ENCODE measurements at regions not wholly inside any gene's neighbourhood (a gene's known extent, or its start where the extent isn't known, plus 50 kb on each side); places are given as distances from the start of the nearest gene placed in this dataset.

- Histone ChIP-seq H3K79me2 (replicated peaks; ENCODE audit: insufficient read depth) (no peaks in the 10 kb centered on the region), H3K4me2 (no peak overlapping the region), H3K9me2 (ENCODE audit: insufficient read depth) (no peaks in the 10 kb centered on the region), H3F3A (replicated peaks; ENCODE audit: low read depth) (no peaks in the 10 kb centered on the region), H3K27me3 (ENCODE audit: insufficient read depth) (no peaks in the 10 kb centered on the region), H3K36me3 (ENCODE audit: insufficient read depth) (no peaks in the 10 kb centered on the region), H3K4me3 (no peak overlapping the region), H4K20me1 (replicated peaks; ENCODE audit: insufficient read depth) (no peaks in the 10 kb centered on the region), H3K27ac (ENCODE audit: low read depth) (no peak overlapping the region), H3K4me1 (ENCODE audit: insufficient read depth) (0 out of 2 replicates have a peak, but pooled peaks cover 2% of the 10 kb centered on the region), H2AFZ (no peak overlapping the region)
- H3K27ac Mint-ChIP-seq: no peak overlapping the region
- H3K4me1 Mint-ChIP-seq: peaks cover 2% of the 10 kb centered on the region; the same call in 2 of the 3 replicates
- H3K4me3 Mint-ChIP-seq: no peak overlapping the region
- TF ChIP-seq NANOG (IDR thresholded peaks at IDR 0.05; ENCODE audit: borderline replicate concordance): no peak
- no peak for TF ChIP-seq REST (IDR thresholded peaks at IDR 0.05; ENCODE audit: unreplicated experiment)
- no peaks in the 10 kb centered on the region for H3K36me3 Mint-ChIP-seq (ENCODE audit: low read depth)
- ATAC-seq: no peak
- no peak for DNase-seq (ENCODE audit: low spot score)
- peaks cover 3% of the 10 kb centered on the region for H3K27me3 Mint-ChIP-seq (ENCODE audit: insufficient read depth, low read depth, poor library complexity)
- H3K9me3 Mint-ChIP-seq: no peaks in the 10 kb centered on the region
Observed at GRCh38 chr7:12954380-12955033, 267.1 kb downstream of the ARL4A start.

GRCh38 chr7:12957487-12957886, 270.1 kb downstream of the ARL4A start:
- DNase-seq (ENCODE audit: low spot score) (no peak), ATAC-seq (no peak)
- H3K4me1 Mint-ChIP-seq: no peaks in the 10 kb centered on the region; the same call in 1 of the 3 replicates
- Histone ChIP-seq H3F3A (replicated peaks; ENCODE audit: low read depth) (no peaks in the 10 kb centered on the region), H3K36me3 (ENCODE audit: insufficient read depth) (no peaks in the 10 kb centered on the region), H3K9me2 (ENCODE audit: insufficient read depth) (no peaks in the 10 kb centered on the region), H2AFZ (0 out of 2 replicates have a peak overlapping the region, but pooled peaks have one; percentile 35), H3K4me1 (ENCODE audit: insufficient read depth) (no peaks in the 10 kb centered on the region), H3K79me2 (replicated peaks; ENCODE audit: insufficient read depth) (no peaks in the 10 kb centered on the region), H3K27me3 (ENCODE audit: insufficient read depth) (no peaks in the 10 kb centered on the region), H3K4me3 (no peak overlapping the region), H4K20me1 (replicated peaks; ENCODE audit: insufficient read depth) (no peaks in the 10 kb centered on the region), H3K27ac (ENCODE audit: low read depth) (no peak overlapping the region), H3K4me2 (no peak overlapping the region)
- no peaks in the 10 kb centered on the region for H3K9me3 Mint-ChIP-seq
- H3K4me3 Mint-ChIP-seq: no peak overlapping the region
- H3K27me3 Mint-ChIP-seq (ENCODE audit: insufficient read depth, low read depth, poor library complexity): peaks cover 3% of the 10 kb centered on the region
- H3K36me3 Mint-ChIP-seq (ENCODE audit: low read depth): no peaks in the 10 kb centered on the region
- H3K27ac Mint-ChIP-seq: no peak overlapping the region
- TF ChIP-seq ZNF114 (CRISPR knock-in tag; IDR thresholded peaks at IDR 0.05): no peak
- TF ChIP-seq EZH2phosphoT487 (IDR thresholded peaks at IDR 0.05; ENCODE audit: unreplicated experiment): no peak
- no peak for TF ChIP-seq CREB1 (CRISPR knock-in tag; IDR thresholded peaks at IDR 0.05; ENCODE audit: low read depth)
- no peak for TF ChIP-seq JUNB (IDR thresholded peaks at IDR 0.05; ENCODE audit: unreplicated experiment)
- no peak for TF ChIP-seq ZNF462 (CRISPR knock-in tag; IDR thresholded peaks at IDR 0.05)
- TF ChIP-seq STAT1 (IDR thresholded peaks at IDR 0.05; ENCODE audit: unreplicated experiment): no peak
- TF ChIP-seq EZH2 (IDR thresholded peaks at IDR 0.05; ENCODE audit: low read depth, unreplicated experiment): no peak
- TF ChIP-seq ETS1 (IDR thresholded peaks at IDR 0.05): no peak
- TF ChIP-seq NANOG (IDR thresholded peaks at IDR 0.05; ENCODE audit: borderline replicate concordance): no peak
- no peak for TF ChIP-seq POLR2AphosphoS5 (IDR thresholded peaks at IDR 0.05; ENCODE audit: low read depth)

Data from GM23338 (cell line).